UCSD-AML1 (cell line): ENCODE measurements at regions not wholly inside any gene's neighbourhood (a gene's known extent, or its start where the extent isn't known, plus 50 kb on each side); places are given as distances from the start of the nearest gene placed in this dataset.
A peak's percentile ranks its signal among the peaks of the same experiment; 100 is the strongest.

Experiments
- DNase-seq: peaks from one replicate; lab custom pipeline; 2025; ENCODE audit not compliant: unreplicated experiment; lab: John Stamatoyannopoulos, UW

GRCh38 chr14:49396801-49397200 lies 189.4 kb downstream of the RPS29 start:
- no peak for DNase-seq

- DNase-seq = no peak
These were observed 204.4 kb downstream of the RPS29 start for GRCh38 chr14:49381778-49382177.

- no peak for DNase-seq
These were observed 218.5 kb downstream of the RPS29 start for GRCh38 chr14:49367696-49368095.

GRCh38 chr14:49366416-49366815 lies 219.8 kb downstream of the RPS29 start:
- no peak for DNase-seq

GRCh38 chr14:49364752-49365117 lies 221.4 kb downstream of the RPS29 start:
- DNase-seq = no peak

- no peak for DNase-seq
These were observed 222.1 kb downstream of the RPS29 start for GRCh38 chr14:49363821-49364751.

- no peak for DNase-seq
These were observed 223.3 kb downstream of the RPS29 start for GRCh38 chr14:49362916-49363315.

GRCh38 chr14:49339130-49339529 lies 247.1 kb downstream of the RPS29 start:
- DNase-seq = no peak

GRCh38 chr14:49319810-49320209 lies 266.4 kb downstream of the RPS29 start:
- DNase-seq = no peak

GRCh38 chr14:49315570-49315969 lies 270.6 kb downstream of the RPS29 start:
- DNase-seq = no peak

GRCh38 chr14:49314737-49315136 lies 271.4 kb downstream of the RPS29 start:
- no peak for DNase-seq

- DNase-seq = no peak
These were observed 273.1 kb downstream of the RPS29 start for GRCh38 chr14:49313108-49313507.

- DNase-seq = no peak
These were observed 275.9 kb downstream of the RPS29 start for GRCh38 chr14:49310298-49310697.

- DNase-seq = no peak
These were observed 279.9 kb downstream of the RPS29 start for GRCh38 chr14:49306152-49306751.

- peak; percentile 13 for DNase-seq
These were observed 282.1 kb downstream of the RPS29 start for GRCh38 chr14:49303946-49304516.

GRCh38 chr14:49297102-49297501 lies 289.1 kb downstream of the RPS29 start:
- DNase-seq = no peak

- DNase-seq = no peak
These were observed 291.5 kb downstream of the RPS29 start for GRCh38 chr14:49294621-49295148.

GRCh38 chr14:49287004-49287403 lies 299.2 kb downstream of the RPS29 start:
- no peak for DNase-seq

- no peak for DNase-seq
These were observed 299.8 kb downstream of the RPS29 start for GRCh38 chr14:49286257-49286983.

GRCh38 chr14:49280566-49280965 lies 305.6 kb downstream of the RPS29 start:
- DNase-seq = no peak

GRCh38 chr14:49250517-49250916 lies 335.7 kb downstream of the RPS29 start:
- DNase-seq = no peak
